ENCODE measurements at regions not wholly inside any gene's neighbourhood (a gene's known extent, or its start where the extent isn't known, plus 50 kb on each side); places are given as distances from the start of the nearest gene placed in this dataset.

DNA sequence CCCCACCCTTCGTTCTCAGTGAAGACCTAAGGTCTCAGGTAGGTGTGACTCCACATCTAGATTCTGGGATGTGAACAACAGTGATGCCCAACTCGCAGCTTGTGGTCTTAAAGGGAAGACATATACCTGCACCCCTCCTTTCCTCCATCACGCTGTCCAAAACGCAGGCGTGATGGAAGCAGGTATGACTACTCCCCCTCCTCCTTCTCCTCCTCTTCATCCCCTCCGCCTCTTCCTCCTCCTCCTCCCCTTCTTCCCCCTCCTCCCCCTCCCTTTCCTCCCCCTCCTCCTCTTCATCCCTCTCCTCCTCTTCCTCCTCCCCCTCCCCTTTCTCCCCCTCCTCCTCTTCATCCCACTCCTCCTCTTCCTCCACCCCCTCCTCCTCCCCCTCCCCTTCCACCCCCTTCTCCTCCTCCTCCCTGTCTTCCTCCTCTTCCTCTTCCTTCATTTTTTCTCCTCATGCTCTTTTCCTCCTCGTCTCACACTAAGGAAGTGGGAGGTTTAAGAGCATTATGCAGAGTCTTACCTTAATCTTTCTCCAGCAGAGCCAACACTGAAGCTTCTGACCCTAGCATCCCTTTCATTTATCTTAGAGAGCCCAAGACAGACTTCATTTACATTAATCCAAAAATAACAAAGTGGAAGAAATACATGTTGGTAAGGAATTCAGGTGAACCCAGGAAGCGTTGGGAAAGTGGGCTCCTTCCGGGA lies 352.5 kb downstream of the FOXL1 start:
- TF ChIP-seq, protein P1, sequence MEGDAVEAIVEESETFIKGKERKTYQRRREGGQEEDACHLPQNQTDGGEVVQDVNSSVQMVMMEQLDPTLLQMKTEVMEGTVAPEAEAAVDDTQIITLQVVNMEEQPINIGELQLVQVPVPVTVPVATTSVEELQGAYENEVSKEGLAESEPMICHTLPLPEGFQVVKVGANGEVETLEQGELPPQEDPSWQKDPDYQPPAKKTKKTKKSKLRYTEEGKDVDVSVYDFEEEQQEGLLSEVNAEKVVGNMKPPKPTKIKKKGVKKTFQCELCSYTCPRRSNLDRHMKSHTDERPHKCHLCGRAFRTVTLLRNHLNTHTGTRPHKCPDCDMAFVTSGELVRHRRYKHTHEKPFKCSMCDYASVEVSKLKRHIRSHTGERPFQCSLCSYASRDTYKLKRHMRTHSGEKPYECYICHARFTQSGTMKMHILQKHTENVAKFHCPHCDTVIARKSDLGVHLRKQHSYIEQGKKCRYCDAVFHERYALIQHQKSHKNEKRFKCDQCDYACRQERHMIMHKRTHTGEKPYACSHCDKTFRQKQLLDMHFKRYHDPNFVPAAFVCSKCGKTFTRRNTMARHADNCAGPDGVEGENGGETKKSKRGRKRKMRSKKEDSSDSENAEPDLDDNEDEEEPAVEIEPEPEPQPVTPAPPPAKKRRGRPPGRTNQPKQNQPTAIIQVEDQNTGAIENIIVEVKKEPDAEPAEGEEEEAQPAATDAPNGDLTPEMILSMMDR (conservative IDR thresholded peaks at IDR 0.05; ENCODE audit: control insufficient read depth, insufficient read depth, low read depth, low read length), result no peak
- DNase-seq (ENCODE audit: low read depth), result no peak
- no peak overlapping the region for H3K4me3 ChIP-seq (ENCODE audit: control insufficient read depth, low read depth, low read length)

DNA sequence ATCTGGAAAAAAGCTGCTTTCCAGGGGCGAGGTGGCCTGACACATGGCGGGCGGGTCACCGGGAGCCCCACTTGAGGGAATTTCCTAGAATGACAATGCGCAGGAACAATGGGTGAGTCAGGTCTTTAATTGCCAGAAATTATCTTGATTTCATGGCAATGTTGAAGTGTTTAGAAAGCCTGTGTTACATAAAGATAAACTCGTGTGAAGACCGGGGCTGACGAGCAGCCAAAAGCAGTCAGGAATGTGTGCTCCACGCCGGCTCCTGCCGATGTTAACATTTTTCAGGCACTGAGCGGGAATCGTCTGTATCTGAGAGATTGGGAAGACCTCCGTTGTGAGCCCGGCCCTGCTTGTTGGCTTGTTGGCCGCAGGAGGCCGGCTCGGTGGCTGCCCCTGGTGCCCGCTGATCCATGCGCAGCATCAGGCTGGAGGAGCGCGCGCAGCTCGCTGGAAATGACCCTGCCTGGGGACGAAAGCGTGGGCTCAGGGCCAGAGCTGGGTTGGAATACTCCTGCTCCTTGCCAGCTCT lies 353.1 kb downstream of the FOXL1 start:
- TF ChIP-seq, protein P1 (conservative IDR thresholded peaks at IDR 0.05; ENCODE audit: control insufficient read depth, insufficient read depth, low read depth, low read length), result no peak
- H3K4me3 ChIP-seq (ENCODE audit: control insufficient read depth, low read depth, low read length), result no peak overlapping the region
- peak; percentile 75 for DNase-seq (ENCODE audit: low read depth)

DNA sequence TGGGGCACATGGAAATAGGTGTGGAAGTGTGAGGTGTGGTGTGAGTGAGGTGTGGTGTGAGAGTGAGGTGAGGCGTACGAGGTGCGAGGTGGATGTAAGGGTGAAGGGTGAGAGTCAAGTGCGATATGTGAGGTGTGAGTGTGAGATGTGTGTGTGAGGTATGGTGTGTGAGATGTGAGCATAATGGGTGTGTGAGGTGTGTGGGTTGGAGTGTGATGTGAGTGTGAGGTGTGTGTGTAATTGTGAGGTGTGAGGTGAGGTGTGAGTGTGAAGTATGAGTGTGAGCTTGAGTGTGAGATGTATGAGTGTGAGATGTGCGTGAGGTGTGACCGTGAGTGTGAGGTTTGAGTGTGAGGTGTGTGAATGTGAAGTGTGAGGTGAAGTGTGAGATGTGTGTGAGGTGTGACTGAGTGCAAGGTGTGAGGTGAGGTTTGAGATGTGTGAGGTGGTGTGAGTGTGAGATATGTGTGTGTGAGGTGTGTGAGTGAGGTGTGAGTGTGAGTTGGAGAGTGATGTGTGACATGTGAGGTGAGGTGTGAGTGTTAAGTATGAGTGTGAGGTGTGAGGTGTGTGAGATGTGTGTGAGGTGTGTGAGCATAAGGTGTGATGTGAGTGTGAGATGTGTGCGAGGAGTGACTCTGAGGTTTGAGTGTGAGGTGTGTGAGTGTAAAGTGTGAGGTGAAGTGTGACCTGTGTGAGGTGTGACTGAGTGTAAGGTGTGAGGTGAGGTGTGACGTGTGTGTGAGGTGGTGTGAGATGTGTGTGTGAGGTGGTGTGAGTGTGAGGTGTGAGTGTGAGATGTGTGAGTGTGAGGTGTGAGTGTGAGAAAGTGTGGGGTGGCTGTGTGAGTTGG lies 354.0 kb downstream of the FOXL1 start:
- TF ChIP-seq, protein P1 (conservative IDR thresholded peaks at IDR 0.05; ENCODE audit: control insufficient read depth, insufficient read depth, low read depth, low read length), result no peak
- DNase-seq (ENCODE audit: low read depth), result no peak
- H3K4me3 ChIP-seq (ENCODE audit: control insufficient read depth, low read depth, low read length), result no peak overlapping the region

DNA sequence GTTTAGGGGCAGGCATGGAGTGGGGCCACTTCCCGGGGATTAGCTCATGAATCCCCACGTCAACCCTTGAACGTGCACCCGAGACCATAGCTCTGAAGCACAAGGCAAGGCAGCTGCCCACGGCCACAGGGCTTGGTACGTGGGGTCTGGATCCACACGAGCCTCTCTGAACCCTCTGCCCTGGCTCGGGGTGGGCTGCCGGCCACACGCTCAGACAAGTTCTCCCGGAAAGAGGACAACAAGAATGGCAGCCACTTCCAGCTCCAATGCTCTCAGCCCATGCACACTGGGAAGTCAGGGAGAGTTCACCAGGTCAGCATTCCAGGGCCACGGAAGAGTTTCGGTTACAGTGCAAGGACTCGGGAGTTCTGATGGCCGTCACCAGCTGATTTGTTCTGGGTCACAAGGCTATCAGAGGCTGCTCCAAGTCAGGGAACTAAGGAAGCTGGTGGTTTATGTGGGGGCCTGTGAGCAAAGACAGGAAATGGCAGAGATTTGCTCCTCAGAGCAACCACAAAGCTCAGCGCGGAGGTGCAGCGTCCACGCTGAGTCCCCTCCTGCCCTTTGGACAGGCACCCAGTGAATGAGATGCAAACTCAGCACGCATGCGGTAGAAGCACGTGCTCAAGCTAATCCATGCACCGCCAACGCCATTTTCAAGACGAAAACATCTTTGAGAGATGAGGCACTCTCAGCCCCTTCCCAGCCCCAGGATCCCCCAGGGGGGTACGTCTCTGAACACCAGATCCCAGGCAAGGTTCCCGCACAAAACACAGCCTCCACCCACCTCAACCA lies 356.4 kb downstream of the FOXL1 start:
- DNase-seq (ENCODE audit: low read depth), result no peak
- H3K4me3 ChIP-seq (ENCODE audit: control insufficient read depth, low read depth, low read length), result no peak overlapping the region
- TF ChIP-seq, protein P1 (conservative IDR thresholded peaks at IDR 0.05; ENCODE audit: control insufficient read depth, insufficient read depth, low read depth, low read length), result no peak

DNA sequence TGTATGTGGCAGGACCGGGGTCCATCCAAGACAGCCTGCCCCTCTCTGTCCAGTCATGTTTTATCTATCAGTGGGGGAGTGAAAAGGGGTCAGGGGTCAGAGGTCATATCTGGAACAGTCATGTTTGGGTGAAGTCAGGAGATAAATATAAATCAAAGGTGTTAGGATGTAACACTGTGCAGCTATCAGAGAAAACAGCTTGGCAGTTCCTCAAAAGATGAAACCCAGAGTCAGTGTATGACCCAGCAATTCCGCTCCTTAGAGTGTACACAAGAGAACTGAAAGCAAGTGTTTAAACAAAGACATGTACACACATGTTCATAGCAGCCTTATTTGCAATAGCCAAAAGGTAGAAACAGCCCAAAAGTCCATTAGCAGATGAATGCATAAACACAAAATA lies 361.3 kb downstream of the FOXL1 start:
- DNase-seq (ENCODE audit: low read depth), result no peak

DNA sequence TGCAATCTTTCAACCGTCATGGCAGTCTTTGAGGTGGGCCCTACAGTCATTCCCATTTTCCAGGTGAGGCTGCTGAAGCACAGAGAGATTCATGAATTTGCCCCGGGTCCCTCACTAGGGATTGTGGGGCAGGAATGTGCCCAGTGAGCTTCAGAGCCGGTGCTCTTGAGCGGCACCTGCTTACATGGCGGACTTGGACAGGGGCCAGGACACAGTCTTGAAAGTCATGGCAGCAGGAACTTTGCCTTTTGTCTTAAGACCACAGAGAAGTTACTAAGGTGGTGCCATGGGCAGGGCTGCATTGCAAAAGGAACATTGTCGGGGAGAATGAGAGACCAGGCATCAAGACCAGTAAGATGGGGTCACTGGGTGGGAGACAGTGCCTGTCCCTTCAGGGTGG lies 363.4 kb downstream of the FOXL1 start:
- H3K4me3 ChIP-seq (ENCODE audit: control insufficient read depth, low read depth, low read length), result no peak overlapping the region
- TF ChIP-seq, protein P1 (conservative IDR thresholded peaks at IDR 0.05; ENCODE audit: control insufficient read depth, insufficient read depth, low read depth, low read length), result no peak
- DNase-seq (ENCODE audit: low read depth), result no peak

More for the DNA sequence above, 361.3 kb downstream of the FOXL1 start:
- no peak overlapping the region for H3K4me3 ChIP-seq (ENCODE audit: control insufficient read depth, low read depth, low read length)
- TF ChIP-seq, protein P1 (conservative IDR thresholded peaks at IDR 0.05; ENCODE audit: control insufficient read depth, insufficient read depth, low read depth, low read length), result no peak

Data from fibroblast of mammary gland (primary cell).